ENCODE measurements at regions not wholly inside any gene's neighbourhood (a gene's known extent, or its start where the extent isn't known, plus 50 kb on each side); places are given as distances from the start of the nearest gene placed in this dataset.

DNA sequence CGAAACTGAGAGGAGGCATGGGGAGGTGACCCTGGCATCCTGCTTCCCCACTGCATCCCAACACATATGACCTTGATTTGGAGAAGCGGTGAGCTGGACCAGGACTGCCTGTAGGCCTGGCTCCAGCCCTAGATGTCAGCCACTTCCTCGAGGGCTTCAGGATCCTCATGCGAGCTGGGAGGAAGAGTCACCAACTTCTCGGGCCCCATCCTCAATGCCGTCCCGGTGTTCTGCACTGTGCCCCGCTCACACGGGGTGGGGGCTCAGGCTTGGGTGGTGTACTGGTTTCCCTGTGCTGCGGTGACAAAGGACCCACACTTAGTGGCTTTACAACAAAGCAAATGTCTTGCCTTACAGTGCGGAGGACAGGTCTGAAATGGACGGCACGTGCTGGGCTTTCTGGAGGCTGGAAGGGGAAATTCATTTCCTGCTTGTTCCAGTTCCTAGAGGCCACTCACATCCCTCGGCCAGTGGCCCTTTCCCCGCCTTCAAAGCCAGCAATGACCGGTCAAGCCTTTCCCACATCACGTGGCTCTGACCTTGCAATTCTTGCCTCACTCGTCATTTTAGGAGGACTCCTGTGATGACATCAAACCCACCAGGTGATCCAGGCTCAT is 298.1 kb upstream of the RTL1 start:
- H3K4me3 ChIP-seq (ENCODE audit: control insufficient read depth, low read depth, low read length) = no peak overlapping the region
- no peak for TF ChIP-seq CTCF (conservative IDR thresholded peaks at IDR 0.05; ENCODE audit: control insufficient read depth, insufficient read depth, low read depth, low read length)
- DNase-seq (ENCODE audit: low read depth) = no peak

DNA sequence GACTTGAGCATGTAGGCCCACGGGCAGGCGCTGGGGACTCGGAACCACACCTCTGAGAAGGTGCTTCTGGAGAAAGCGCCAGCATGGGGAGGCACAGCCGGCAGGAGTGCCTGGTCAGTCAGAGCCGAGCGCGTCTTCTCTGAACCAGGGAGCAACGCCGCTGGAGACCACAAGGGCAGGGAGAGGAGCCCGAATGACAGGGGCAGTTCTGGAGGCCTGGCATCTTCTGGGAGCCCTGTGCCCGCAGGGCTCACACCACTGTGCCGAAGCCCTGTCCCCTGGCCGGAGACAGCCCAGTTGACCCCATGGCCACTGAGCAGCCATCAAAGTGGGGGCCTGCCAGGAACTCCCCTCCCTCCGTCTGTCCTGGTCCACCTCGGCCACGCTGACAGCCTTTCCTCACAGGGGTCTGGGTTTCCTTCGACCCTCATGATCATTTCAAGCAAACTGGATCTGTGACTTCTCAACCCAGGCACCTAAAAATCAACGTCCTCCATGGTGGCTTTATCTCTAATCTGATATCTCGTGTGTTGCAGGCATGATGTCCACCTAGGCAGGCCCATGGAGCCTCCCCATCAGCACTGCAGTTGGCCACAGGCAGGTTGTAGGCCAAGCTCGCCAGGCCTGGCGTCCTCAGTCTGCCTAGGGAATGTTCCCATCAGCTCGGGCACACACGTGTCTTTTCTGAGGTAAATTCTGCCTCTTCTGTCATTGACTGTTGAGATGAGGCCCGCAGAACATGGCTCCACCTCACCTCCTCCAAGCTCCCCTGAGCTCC is 299.3 kb upstream of the RTL1 start:
- TF ChIP-seq CTCF (conservative IDR thresholded peaks at IDR 0.05; ENCODE audit: control insufficient read depth, insufficient read depth, low read depth, low read length) = no peak
- no peak overlapping the region for H3K4me3 ChIP-seq (ENCODE audit: control insufficient read depth, low read depth, low read length)
- DNase-seq (ENCODE audit: low read depth) = no peak

DNA sequence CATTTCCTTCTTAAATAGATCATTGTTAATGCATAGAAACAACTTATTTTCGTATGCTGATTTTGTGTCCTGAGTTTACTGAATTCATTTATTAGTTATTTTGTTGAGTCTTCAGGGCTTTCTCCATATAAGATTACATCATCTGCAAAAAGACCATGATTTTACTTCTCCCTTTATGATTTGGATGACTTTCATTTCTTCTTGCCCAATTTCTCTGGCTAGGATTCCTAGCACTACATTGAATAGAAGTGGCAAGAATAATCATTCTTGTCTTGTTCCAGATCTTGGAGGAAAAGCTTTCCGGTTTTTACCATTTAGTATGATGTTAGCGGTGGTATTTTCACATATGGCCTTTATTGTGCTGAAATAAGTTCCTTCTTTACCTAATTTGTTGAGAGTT is 303.0 kb upstream of the RTL1 start:
- no peak overlapping the region for H3K4me3 ChIP-seq (ENCODE audit: control insufficient read depth, low read depth, low read length)
- no peak for DNase-seq (ENCODE audit: low read depth)
- no peak for TF ChIP-seq CTCF (conservative IDR thresholded peaks at IDR 0.05; ENCODE audit: control insufficient read depth, insufficient read depth, low read depth, low read length)

DNA sequence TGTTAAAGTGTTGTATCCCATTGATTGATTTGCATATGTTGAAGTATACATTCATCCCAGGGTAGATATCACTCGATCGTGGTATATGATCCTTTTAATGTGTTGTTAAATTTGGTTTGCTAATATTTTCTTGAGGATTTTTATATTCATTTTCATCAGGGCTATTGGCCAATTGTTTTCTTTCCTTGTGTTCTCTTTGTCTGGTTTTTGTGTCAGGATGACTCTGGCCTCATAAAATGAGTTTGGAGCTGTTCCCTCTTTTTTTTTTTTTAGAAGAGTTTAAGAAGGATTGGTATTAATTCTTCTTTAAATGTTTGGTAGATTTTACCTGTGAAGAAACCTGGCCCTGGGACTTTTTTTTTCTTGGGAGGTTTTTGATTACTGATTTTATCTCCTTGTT is 303.5 kb upstream of the RTL1 start:
- TF ChIP-seq CTCF (conservative IDR thresholded peaks at IDR 0.05; ENCODE audit: control insufficient read depth, insufficient read depth, low read depth, low read length) = no peak
- no peak overlapping the region for H3K4me3 ChIP-seq (ENCODE audit: control insufficient read depth, low read depth, low read length)
- DNase-seq (ENCODE audit: low read depth) = no peak

GRCh38 chr14:101207897-101208296 is 304.4 kb upstream of the RTL1 start:
- DNase-seq (ENCODE audit: low read depth) = no peak
- no peak for TF ChIP-seq CTCF (conservative IDR thresholded peaks at IDR 0.05; ENCODE audit: control insufficient read depth, insufficient read depth, low read depth, low read length)

GRCh38 chr14:101209594-101209993 is 306.1 kb upstream of the RTL1 start:
- no peak for TF ChIP-seq CTCF (conservative IDR thresholded peaks at IDR 0.05; ENCODE audit: control insufficient read depth, insufficient read depth, low read depth, low read length)
- no peak for DNase-seq (ENCODE audit: low read depth)

More at GRCh38 chr14:101207897-101208296, 304.4 kb upstream of the RTL1 start:
- H3K4me3 ChIP-seq (ENCODE audit: control insufficient read depth, low read depth, low read length) = no peak overlapping the region

More at GRCh38 chr14:101209594-101209993, 306.1 kb upstream of the RTL1 start:
- no peak overlapping the region for H3K4me3 ChIP-seq (ENCODE audit: control insufficient read depth, low read depth, low read length)
